Tibial nerve (tissue), 4 donors: ENCODE measurements at regions not wholly inside any gene's neighbourhood (a gene's known extent, or its start where the extent isn't known, plus 50 kb on each side); places are given as distances from the start of the nearest gene placed in this dataset.

Source experiments
- DNase-seq, 2 donors: peaks; one replicate each; pipeline ENCODE4 v3.0.0-alpha.2; 2019; ENCODE audit warnings: low spot score in 2 of 2
- H3K27ac ChIP-seq, 4 donors: fragments of 200-600 bp; sonication (generic) in 3 of 4; one replicate each; pipeline ENCODE4 v1.5.1; 2017 to 2019; ENCODE audit warnings: mild to moderate bottlenecking in 1 of 4
- H3K27me3 ChIP-seq, 2 donors: fragments of 200-600 bp; sonication (generic) in 1 of 2; one replicate each; pipeline versions ENCODE4 v1.5.1 to v1.6.0; 2017 to 2019
- H3K36me3 ChIP-seq, 3 donors: fragments of 200-600 bp; sonication (generic); one replicate each; pipeline ENCODE4 v1.5.1; 2018 to 2019
- H3K4me1 ChIP-seq, 4 donors: fragments of 200-600 bp; sonication (generic) in 3 of 4; one replicate each; pipeline ENCODE4 v1.5.1; 2017 to 2019
- H3K4me3 ChIP-seq, 4 donors: fragments of 200-600 bp; sonication (generic) in 3 of 4; one replicate each; pipeline ENCODE4 v1.5.1; 2017 to 2019; ENCODE audit warnings: mild to moderate bottlenecking in 1 of 4, moderate library complexity in 1 of 4
- H3K9me3 ChIP-seq, 4 donors: fragments of 200-600 bp; sonication (generic) in 3 of 4; one replicate each; pipeline ENCODE4 v1.5.1; 2017 to 2019
- CTCF ChIP-seq, 5 experiments: fragments of 200-600 bp in 3 of 5; fragments of 450-650 bp in 2 of 5; sonication (generic) in 3 of 5; IDR thresholded peaks; one replicate each; pipeline ENCODE4 v1.5.1; 2016 to 2019; ENCODE audit warnings: antibody characterized with exemption in 5 of 5, mild to moderate bottlenecking in 3 of 5, moderate library complexity in 2 of 5
- EP300 ChIP-seq, 2 donors: sonication (generic); formaldehyde crosslinking; IDR thresholded peaks; one replicate each; pipeline ENCODE4 v1.6.1; 2017; ENCODE audit warnings: antibody characterized with exemption in 2 of 2, mild to moderate bottlenecking in 1 of 2
- POLR2A ChIP-seq, 2 donors: fragments of 450-650 bp; IDR thresholded peaks; one replicate each; pipeline ENCODE4 v1.6.1; 2017; ENCODE audit warnings: antibody characterized with exemption in 2 of 2, mild to moderate bottlenecking in 2 of 2, moderate library complexity in 2 of 2
- WGBS, 2 donors: methylation state at CpG; one replicate each; pipeline ENCODE4 v1.1.5; 2018; 5-methylcytosine and 5-hydroxymethylcytosine counted together

GRCh38 chr9:1713841-1714240, 301.3 kb upstream of the SMARCA2 start:
- 61 to 81% methylated on average over 3 of the region's 3 CpGs for WGBS, 2 donors
- no peak for TF ChIP-seq CTCF (IDR thresholded peaks at IDR 0.05)
- TF ChIP-seq EP300 (IDR thresholded peaks at IDR 0.05): no peak
- no peak for TF ChIP-seq POLR2A (IDR thresholded peaks at IDR 0.05)
- Histone ChIP-seq H3K27me3 (no peaks in the 10 kb centered on the region), H3K36me3 (no peaks in the 10 kb centered on the region), H3K9me3 (peaks cover 0 to 3% (median 0%) of the 10 kb centered on the region in 4 donors), H3K4me3 (no peak overlapping the region), H3K27ac (no peak overlapping the region), H3K4me1 (no peaks in the 10 kb centered on the region)
- DNase-seq: no peak

- TF ChIP-seq POLR2A (IDR thresholded peaks at IDR 0.05) (no peak), CTCF (IDR thresholded peaks at IDR 0.05) (no peak), EP300 (IDR thresholded peaks at IDR 0.05) (no peak)
- Histone ChIP-seq H3K27ac (no peak overlapping the region), H3K4me1 (no peaks in the 10 kb centered on the region), H3K9me3 (peaks cover 0 to 3% (median 0%) of the 10 kb centered on the region in 4 donors), H3K36me3 (no peaks in the 10 kb centered on the region), H3K27me3 (no peaks in the 10 kb centered on the region), H3K4me3 (no peak overlapping the region)
- WGBS, 2 donors: 40 to 65% methylated on average over 2 of the region's 2 CpGs
- no peak for DNase-seq
Measured at GRCh38 chr9:1717882-1718281, 297.3 kb upstream of the SMARCA2 start.

DNA sequence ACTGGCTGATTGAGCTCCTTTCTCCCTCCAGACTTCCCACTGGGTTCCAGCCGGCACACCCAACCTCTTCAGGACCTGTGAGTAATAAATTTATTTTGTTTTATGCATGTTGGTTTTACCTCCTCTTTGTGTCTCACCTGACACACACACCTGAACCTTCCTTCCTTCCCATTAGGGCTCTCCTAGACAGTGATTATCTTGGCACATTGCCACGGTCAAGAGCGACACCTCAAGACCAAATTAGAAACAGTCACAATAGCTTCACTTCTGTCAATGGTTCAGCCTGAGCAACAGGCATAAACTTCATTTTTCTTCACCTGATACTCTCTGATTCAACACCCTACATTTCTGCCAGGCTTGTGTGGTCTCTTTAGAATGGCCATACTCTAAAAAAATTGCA, 296.3 kb upstream of the SMARCA2 start:
- TF ChIP-seq POLR2A (IDR thresholded peaks at IDR 0.05) (no peak), CTCF (IDR thresholded peaks at IDR 0.05) (no peak), EP300 (IDR thresholded peaks at IDR 0.05) (no peak)
- Histone ChIP-seq H3K27me3 (no peaks in the 10 kb centered on the region), H3K9me3 (peaks cover 0 to 3% (median 0%) of the 10 kb centered on the region in 4 donors), H3K4me1 (no peaks in the 10 kb centered on the region), H3K36me3 (no peaks in the 10 kb centered on the region), H3K4me3 (no peak overlapping the region), H3K27ac (no peak overlapping the region)
- DNase-seq: no peak
- WGBS, 2 donors: 61 to 70% methylated on average over 2 to 3 of the region's 3 CpGs

DNA sequence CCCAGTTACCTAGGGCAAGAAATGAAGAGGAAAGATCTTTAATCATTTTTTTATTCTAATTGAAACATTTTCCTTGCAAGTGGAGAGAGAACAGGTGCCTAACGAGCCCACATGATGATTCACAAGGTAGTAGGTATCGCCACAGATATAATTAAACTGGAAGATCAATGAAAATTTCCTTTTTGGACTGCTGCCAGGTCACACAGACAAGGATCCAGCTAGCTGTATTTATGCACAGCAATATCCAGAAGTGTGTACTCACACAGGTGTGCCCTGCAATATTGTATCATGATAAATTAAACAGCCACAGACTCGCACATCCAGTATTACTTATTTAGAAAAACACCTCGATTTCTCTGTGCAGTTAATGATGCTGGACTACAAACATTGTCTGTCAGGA, 294.0 kb upstream of the SMARCA2 start:
- no peak overlapping the region for H3K27ac ChIP-seq
- DNase-seq: no peak
- no peak for TF ChIP-seq CTCF (IDR thresholded peaks at IDR 0.05)
- no peak for TF ChIP-seq EP300 (IDR thresholded peaks at IDR 0.05)
- TF ChIP-seq POLR2A (IDR thresholded peaks at IDR 0.05): no peak
- H3K27me3 ChIP-seq: no peaks in the 10 kb centered on the region
- no peak overlapping the region for H3K4me3 ChIP-seq
- H3K4me1 ChIP-seq: no peaks in the 10 kb centered on the region
- 73 to 83% methylated on average over 4 of the region's 4 CpGs for WGBS, 2 donors
- no peaks in the 10 kb centered on the region for H3K36me3 ChIP-seq
- peaks cover 0 to 3% (median 0%) of the 10 kb centered on the region in 4 donors for H3K9me3 ChIP-seq

DNA sequence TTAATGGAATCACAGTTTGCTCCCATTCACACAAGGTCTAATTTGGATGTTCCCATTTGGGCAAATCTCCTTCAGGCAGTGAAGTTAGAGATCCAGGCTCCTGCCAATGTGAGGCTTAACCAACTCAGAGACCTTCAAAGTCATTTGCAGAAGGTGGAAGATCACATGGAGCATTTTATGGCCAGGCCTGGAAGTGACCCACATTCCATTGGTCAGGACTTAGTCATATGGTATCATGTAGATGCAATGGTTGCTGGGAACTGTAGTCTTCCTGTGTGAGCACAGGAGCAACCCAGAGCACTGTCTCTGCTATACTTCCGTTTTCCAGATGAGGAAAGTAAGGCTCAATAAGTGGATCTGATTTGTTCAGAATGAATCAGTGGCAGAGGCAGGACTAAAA, 292.7 kb upstream of the SMARCA2 start:
- H3K27me3 ChIP-seq: no peaks in the 10 kb centered on the region
- H3K27ac ChIP-seq: no peak overlapping the region
- TF ChIP-seq CTCF (IDR thresholded peaks at IDR 0.05): no peak
- TF ChIP-seq EP300 (IDR thresholded peaks at IDR 0.05): no peak
- TF ChIP-seq POLR2A (IDR thresholded peaks at IDR 0.05): no peak
- H3K36me3 ChIP-seq: no peaks in the 10 kb centered on the region
- no peak overlapping the region for H3K4me3 ChIP-seq
- no peak for DNase-seq
- WGBS, 2 donors: 83 to 88% methylated on average over 1 of the region's 1 CpG
- H3K9me3 ChIP-seq: peaks cover 0 to 3% (median 0%) of the 10 kb centered on the region in 4 donors
- H3K4me1 ChIP-seq: no peaks in the 10 kb centered on the region
